Ishikawa (cell line): ENCODE measurements at regions not wholly inside any gene's neighbourhood (a gene's known extent, or its start where the extent isn't known, plus 50 kb on each side); places are given as distances from the start of the nearest gene placed in this dataset.

ENCODE experiments used
- CREB1 ChIP-seq: IDR thresholded peaks from 2 replicates; pipeline ENCODE4 v1.6.1; 2012; ENCODE audit warnings: low read depth
- EGR1 ChIP-seq: IDR thresholded peaks from 2 replicates; pipeline ENCODE4 v1.6.1; 2012
- EP300 ChIP-seq: IDR thresholded peaks from 2 replicates; pipeline ENCODE4 v1.6.1; 2012; ENCODE audit warnings: borderline replicate concordance
- FOXM1 ChIP-seq: IDR thresholded peaks from 2 replicates; pipeline ENCODE4 v1.6.1; 2012; ENCODE audit warnings: low read depth, borderline replicate concordance
- MAX ChIP-seq: IDR thresholded peaks from 2 replicates; pipeline ENCODE4 v1.6.1; 2012
- RAD21 ChIP-seq: IDR thresholded peaks from 2 replicates; pipeline ENCODE4 v1.6.1; 2012; ENCODE audit warnings: low read depth
- TAF1 ChIP-seq: IDR thresholded peaks from 2 replicates; pipeline ENCODE4 v1.6.1; 2012; ENCODE audit warnings: low read depth, mild to moderate bottlenecking
- TCF12 ChIP-seq: IDR thresholded peaks from 2 replicates; pipeline ENCODE4 v1.6.1; 2012; ENCODE audit warnings: low read depth
- YY1 ChIP-seq: IDR thresholded peaks from 2 replicates; pipeline ENCODE4 v1.6.1; 2012; ENCODE audit warnings: low read depth
- ZBTB7A ChIP-seq: IDR thresholded peaks from 2 replicates; pipeline ENCODE4 v1.6.1; 2012; ENCODE audit warnings: low read depth
- TF ChIP-seq, protein P1 (sequence below): IDR thresholded peaks from 2 replicates; pipeline ENCODE4 v1.6.1; 2012

DNA sequence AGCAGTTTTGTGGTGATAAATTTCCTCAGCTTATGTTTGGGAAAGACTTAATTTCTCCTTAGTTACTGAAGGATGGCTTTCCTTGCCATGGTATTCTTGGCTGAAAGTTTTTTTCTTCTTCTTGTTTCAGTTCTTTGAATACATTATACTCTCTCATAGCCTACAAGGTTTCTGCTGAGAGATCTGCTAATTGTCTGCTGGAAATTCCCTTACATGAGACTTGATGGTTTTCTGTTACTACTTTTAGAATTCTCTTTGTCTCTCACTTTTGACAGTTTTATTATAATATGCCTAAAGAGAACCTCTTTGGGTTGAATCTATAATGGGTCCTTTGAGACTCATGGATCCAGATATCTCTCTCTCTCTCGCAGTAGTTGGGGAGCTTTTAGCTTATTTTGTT is 693.6 kb downstream of the PRELID2 start:
- TF ChIP-seq FOXM1 (no peak), MAX (no peak), YY1 (no peak), EP300 (no peak), RAD21 (no peak), TAF1 (no peak), TCF12 (no peak), CREB1 (no peak), EGR1 (no peak), ZBTB7A (no peak)
- TF ChIP-seq, protein P1, sequence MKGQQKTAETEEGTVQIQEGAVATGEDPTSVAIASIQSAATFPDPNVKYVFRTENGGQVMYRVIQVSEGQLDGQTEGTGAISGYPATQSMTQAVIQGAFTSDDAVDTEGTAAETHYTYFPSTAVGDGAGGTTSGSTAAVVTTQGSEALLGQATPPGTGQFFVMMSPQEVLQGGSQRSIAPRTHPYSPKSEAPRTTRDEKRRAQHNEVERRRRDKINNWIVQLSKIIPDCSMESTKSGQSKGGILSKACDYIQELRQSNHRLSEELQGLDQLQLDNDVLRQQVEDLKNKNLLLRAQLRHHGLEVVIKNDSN: no peak
